ENCODE measurements at regions not wholly inside any gene's neighbourhood (a gene's known extent, or its start where the extent isn't known, plus 50 kb on each side); places are given as distances from the start of the nearest gene placed in this dataset.

DNA sequence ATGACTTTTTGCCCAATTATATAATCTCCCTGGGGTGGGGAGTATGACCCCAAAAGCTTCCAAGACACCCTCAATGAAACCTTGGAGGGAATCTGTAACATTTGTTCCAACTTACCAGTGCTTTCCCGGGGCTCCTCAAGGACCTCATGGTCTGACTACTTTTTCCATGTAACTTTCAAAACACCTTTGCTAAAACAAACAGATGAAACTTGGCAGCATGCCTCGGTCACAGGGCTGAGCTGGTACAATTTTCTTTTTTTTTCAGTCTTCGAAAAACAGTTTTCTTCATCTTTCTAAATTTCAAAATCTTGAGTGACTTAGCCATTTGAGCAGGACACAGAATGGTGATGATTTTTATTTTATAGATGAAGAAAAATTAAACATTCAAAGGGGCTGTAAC is 241.2 kb downstream of the BMP7 start:
- intact Hi-C loops (cut with micrococcal nuclease; ENCODE audit: unreplicated experiment) = no loop called here

GRCh38 chr20:57025666-57026224 is 240.7 kb downstream of the BMP7 start:
- no peak overlapping the region for H3K4me2 ChIP-seq (ENCODE audit: low read length)
- H3K9me2 ChIP-seq (ENCODE audit: insufficient read depth, low read length) = no peaks in the 10 kb centered on the region
- no TSS peak for BruUV-seq (replicated peaks)
- H3K9me3 ChIP-seq (ENCODE audit: low read length) = no peaks in the 10 kb centered on the region
- TF ChIP-seq EZH2phosphoT487 (IDR thresholded peaks at IDR 0.05; ENCODE audit: borderline replicate concordance, low read depth, low read length) (no peak), CTCF (conservative IDR thresholded peaks at IDR 0.05; ENCODE audit: low read length) (no peak)
- H3K4me1 ChIP-seq (ENCODE audit: insufficient read depth, low read length, poor library complexity, severe bottlenecking) = no peaks in the 10 kb centered on the region
- no peak overlapping the region for H3K27ac ChIP-seq (ENCODE audit: low read depth, low read length, poor library complexity, severe bottlenecking)
- POLR2A ChIA-PET = no interaction called here
- no peak for DNase-seq (ENCODE audit: low spot score)
- H2AFZ ChIP-seq (ENCODE audit: low read length) = no peak overlapping the region
- H3K79me2 ChIP-seq (ENCODE audit: insufficient read depth, low read depth, low read length) = no peaks in the 10 kb centered on the region
- no peaks in the 10 kb centered on the region for H3K36me3 ChIP-seq (ENCODE audit: insufficient read depth, low read length)
- CTCF ChIA-PET (ENCODE audit: unreplicated experiment) = no interaction called here
- no peak overlapping the region for H3K4me3 ChIP-seq (ENCODE audit: low read depth, low read length, poor library complexity, severe bottlenecking)
- intact Hi-C loops (cut with micrococcal nuclease; ENCODE audit: unreplicated experiment) = no loop called here
- H4K20me1 ChIP-seq (ENCODE audit: insufficient read depth, low read length) = no peaks in the 10 kb centered on the region

More for the DNA sequence above, 241.2 kb downstream of the BMP7 start:
- POLR2A ChIA-PET = no interaction called here
- TF ChIP-seq CTCF (conservative IDR thresholded peaks at IDR 0.05; ENCODE audit: low read length) (no peak), EZH2phosphoT487 (IDR thresholded peaks at IDR 0.05; ENCODE audit: borderline replicate concordance, low read depth, low read length) (no peak)
- Histone ChIP-seq H3K27ac (ENCODE audit: low read depth, low read length, poor library complexity, severe bottlenecking) (no peak overlapping the region), H4K20me1 (ENCODE audit: insufficient read depth, low read length) (no peaks in the 10 kb centered on the region), H2AFZ (ENCODE audit: low read length) (no peak overlapping the region), H3K36me3 (ENCODE audit: insufficient read depth, low read length) (no peaks in the 10 kb centered on the region), H3K4me3 (ENCODE audit: low read depth, low read length, poor library complexity, severe bottlenecking) (no peak overlapping the region), H3K9me3 (ENCODE audit: low read length) (no peaks in the 10 kb centered on the region), H3K79me2 (ENCODE audit: insufficient read depth, low read depth, low read length) (no peaks in the 10 kb centered on the region), H3K9me2 (ENCODE audit: insufficient read depth, low read length) (no peaks in the 10 kb centered on the region), H3K4me2 (ENCODE audit: low read length) (no peak overlapping the region), H3K4me1 (ENCODE audit: insufficient read depth, low read length, poor library complexity, severe bottlenecking) (no peaks in the 10 kb centered on the region)
- CTCF ChIA-PET (ENCODE audit: unreplicated experiment) = no interaction called here
- no peak for DNase-seq (ENCODE audit: low spot score)
- BruUV-seq (replicated peaks) = no TSS peak

DNA sequence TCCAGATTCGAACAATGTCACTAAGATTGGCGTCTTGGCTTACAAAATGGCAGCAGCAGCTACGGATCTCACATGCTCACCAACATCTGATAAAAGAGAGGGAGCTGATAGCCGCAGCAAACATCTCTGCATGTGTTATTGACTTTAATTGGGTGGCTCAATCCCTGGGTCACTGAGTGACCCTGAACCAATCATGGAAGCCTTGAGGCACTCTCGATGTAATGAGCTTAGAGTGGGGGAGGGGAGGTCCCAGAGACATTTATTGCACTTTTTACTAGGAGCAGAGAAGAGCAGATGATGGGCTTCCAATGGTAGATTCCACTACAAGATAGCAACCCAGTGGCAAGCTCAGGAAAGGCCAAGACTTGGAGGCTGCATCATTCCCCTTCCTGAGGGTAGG is 238.7 kb downstream of the BMP7 start:
- no peak for DNase-seq (ENCODE audit: low spot score)
- intact Hi-C loops (cut with micrococcal nuclease; ENCODE audit: unreplicated experiment) = no loop called here
- no peak for TF ChIP-seq CTCF (conservative IDR thresholded peaks at IDR 0.05; ENCODE audit: low read length)
- no peak for TF ChIP-seq EZH2phosphoT487 (IDR thresholded peaks at IDR 0.05; ENCODE audit: borderline replicate concordance, low read depth, low read length)
- Histone ChIP-seq H3K79me2 (ENCODE audit: insufficient read depth, low read depth, low read length) (no peaks in the 10 kb centered on the region), H3K4me2 (ENCODE audit: low read length) (no peak overlapping the region), H3K4me1 (ENCODE audit: insufficient read depth, low read length, poor library complexity, severe bottlenecking) (no peaks in the 10 kb centered on the region), H4K20me1 (ENCODE audit: insufficient read depth, low read length) (no peaks in the 10 kb centered on the region), H2AFZ (ENCODE audit: low read length) (no peak overlapping the region), H3K9me3 (ENCODE audit: low read length) (no peaks in the 10 kb centered on the region), H3K36me3 (ENCODE audit: insufficient read depth, low read length) (no peaks in the 10 kb centered on the region), H3K27ac (ENCODE audit: low read depth, low read length, poor library complexity, severe bottlenecking) (no peak overlapping the region), H3K4me3 (ENCODE audit: low read depth, low read length, poor library complexity, severe bottlenecking) (no peak overlapping the region), H3K9me2 (ENCODE audit: insufficient read depth, low read length) (no peaks in the 10 kb centered on the region)
- BruUV-seq (replicated peaks) = no TSS peak
- ChIA-PET POLR2A (no interaction called here), CTCF (ENCODE audit: unreplicated experiment) (interaction anchor here (0.6 kb wide), 1 partner anchor 566 kb away, joined by 5 read pairs; no protein-coding TSS in a partner anchor)

Measured in OCI-LY7 (cell line).